SK-MEL-5 (cell line): ENCODE measurements at regions not wholly inside any gene's neighbourhood (a gene's known extent, or its start where the extent isn't known, plus 50 kb on each side); places are given as distances from the start of the nearest gene placed in this dataset.
"Not testable (repeated sequence)": the region's sequence is repeated elsewhere in the genome, so short reads cannot be mapped to it uniquely, and the experiment has no call there.

Experiments
- DNase-seq: peaks from one replicate; pipeline ENCODE4 v3.0.0-alpha.2; 2016; ENCODE audit warnings: low read depth, low spot score
- in situ Hi-C: cut with HindIII; loops from 2 replicates; pipeline ENCODE4 v1.10.0; 2016; ENCODE audit warnings: low sequenced_read_pairs, high pct_unique_total_duplicates, low pct_unique_long_range_greater_than_20kb

DNA sequence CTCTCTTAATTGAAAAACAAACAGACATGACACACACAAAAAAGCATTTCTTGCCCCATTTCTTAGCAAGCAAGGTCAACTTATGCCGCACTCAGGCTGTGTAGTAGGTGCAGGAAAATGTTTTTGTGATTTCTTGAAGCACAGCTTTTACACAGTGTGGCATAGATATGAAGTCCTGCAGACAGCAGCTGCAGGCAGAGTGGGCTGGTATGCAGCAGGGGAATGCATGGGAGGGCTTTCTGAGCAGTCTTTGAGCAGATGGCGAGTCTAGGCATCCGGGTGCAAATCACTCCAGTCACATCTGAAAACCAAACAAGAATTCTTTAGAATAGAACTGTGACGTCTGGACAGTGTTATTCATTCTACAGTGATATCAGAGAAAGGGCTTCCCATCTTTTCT lies 87.5 kb downstream of the BLID start:
- no peak for DNase-seq
- in situ Hi-C loops: no loop called here

DNA sequence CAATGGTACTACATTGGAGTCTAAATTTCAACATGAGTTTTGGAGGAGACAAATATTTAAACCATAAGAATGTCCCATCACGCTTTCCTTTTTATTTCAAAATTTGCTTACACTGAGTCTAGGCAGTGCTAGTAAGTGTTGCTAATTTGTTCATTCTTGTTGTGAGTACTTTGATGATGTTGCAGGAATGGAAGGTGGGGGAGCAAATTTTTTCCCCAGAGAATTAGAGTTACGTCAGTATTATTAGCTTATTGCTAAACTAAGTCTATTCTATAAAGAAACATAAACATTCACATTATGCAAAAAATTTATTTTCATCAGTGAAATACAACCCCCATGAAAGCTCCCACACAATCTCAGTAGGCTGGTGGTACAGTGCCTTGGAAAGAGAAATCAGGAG lies 88.0 kb downstream of the BLID start:
- no peak for DNase-seq
- in situ Hi-C loops: no loop called here

DNA sequence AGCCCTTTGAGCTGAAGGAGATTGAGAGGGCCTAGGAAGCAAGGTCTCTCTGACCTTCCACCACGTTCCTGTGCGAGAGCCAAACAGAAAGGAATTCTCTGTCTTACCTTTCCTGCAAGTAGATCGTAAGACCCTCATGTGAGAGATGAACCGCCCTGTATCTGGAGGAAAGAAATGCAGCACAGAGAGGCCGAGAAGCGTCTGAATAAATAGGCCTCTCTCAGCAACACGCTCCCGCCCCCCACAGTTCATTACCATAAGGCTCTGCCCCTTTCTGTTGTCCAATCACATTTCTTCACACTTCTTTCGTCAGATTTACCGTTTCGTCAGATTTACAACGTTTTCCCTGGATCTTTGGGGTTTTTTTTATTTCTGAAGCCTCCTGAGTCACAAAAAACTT lies 90.3 kb downstream of the BLID start:
- in situ Hi-C loops: no loop called here
- DNase-seq: no peak

- no peak for DNase-seq
- in situ Hi-C loops: no loop called here
Measured at GRCh38 chr11:122024278-122024677, 91.7 kb downstream of the BLID start.

- in situ Hi-C loops: no loop called here
- no peak for DNase-seq
Measured at GRCh38 chr11:122023614-122024250, 92.3 kb downstream of the BLID start.

- no peak for DNase-seq
- in situ Hi-C loops: no loop called here
Measured at GRCh38 chr11:122022646-122023045, 93.4 kb downstream of the BLID start.

- peak; percentile 27 for DNase-seq
- in situ Hi-C loops: no loop called here
Measured at GRCh38 chr11:122020902-122021301, 95.1 kb downstream of the BLID start.

GRCh38 chr11:122019908-122020694 lies 95.9 kb downstream of the BLID start:
- DNase-seq: no peak
- in situ Hi-C loops: no loop called here

DNA sequence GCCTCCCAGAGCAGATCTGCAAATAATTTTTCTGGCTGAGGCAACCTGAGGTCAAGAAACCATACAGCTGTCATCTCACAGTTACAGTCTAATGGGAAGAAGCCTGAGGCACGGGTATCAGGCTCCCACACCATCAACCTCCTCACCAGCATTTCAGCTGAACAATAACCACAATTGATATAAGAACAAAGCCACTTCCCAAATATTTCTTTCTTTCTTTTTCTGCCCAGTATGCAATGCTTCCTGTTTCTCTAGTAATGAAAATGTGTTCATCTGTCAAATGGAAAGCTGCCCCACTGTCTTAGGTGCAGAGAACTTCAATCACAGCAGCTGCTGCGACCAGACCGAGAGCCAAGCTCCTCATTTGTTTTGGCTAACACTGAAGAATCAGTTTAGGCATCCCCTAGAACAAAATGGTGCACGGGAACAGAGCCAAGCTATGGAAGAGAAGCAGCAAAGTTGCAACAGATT lies 108.4 kb downstream of the BLID start:
- peak; percentile 42 for DNase-seq
- in situ Hi-C loops: no loop called here

DNA sequence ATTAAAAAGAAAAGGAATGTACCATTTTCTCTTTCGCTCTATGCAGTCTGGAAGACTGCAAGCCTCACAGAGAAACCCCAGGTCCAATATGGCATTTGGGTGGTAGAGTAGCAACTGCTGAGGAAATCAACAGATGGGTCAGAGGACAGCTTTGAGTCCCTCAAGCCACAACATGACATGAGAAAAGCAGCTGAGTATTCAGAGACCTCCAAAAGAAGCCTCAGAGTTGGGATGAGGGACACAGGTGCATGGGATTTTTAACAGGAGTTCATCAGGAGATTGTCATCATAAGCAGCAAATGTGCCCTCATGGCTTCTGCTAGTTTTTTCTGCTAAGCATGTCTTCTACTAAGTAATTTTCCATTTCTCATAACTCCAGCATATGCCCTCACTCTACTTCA lies 111.6 kb downstream of the BLID start:
- in situ Hi-C loops: no loop called here
- no peak for DNase-seq

- in situ Hi-C loops: no loop called here
- DNase-seq: no peak
Measured at GRCh38 chr11:122002926-122003325, 113.1 kb downstream of the BLID start.

DNA sequence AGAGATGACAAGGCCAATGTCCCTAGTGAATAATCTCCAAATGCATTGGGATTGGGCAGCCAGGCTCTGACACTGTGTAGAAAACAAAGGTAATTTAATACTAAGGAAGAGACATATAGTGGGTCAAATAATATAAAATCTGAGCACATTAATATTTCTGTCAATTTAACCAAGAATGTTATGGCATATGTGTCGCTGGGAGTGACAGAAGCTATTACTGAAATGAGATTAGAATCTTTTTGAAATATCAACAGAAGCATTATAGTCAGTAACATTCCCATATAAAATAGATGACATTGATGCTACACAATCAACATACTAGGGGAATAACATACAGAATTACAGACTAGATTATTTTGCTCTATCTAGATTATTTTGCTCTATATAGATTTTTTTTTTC lies 114.0 kb downstream of the BLID start:
- DNase-seq: no peak
- in situ Hi-C loops: no loop called here

- in situ Hi-C loops: no loop called here
- DNase-seq: peak; percentile 15
Measured at GRCh38 chr11:121999651-122000050, 116.4 kb downstream of the BLID start.

- in situ Hi-C loops: no loop called here
- DNase-seq: no peak
Measured at GRCh38 chr11:121996574-121996973, 119.4 kb downstream of the BLID start.

- no peak for DNase-seq
- in situ Hi-C loops: no loop called here
Measured at GRCh38 chr11:121983901-121984300, 132.1 kb downstream of the BLID start.

- DNase-seq, in situ Hi-C loops: not testable (repeated sequence)
Measured at GRCh38 chr11:121977914-121978313, 138.1 kb downstream of the BLID start.

GRCh38 chr11:121968638-121969037 lies 147.4 kb downstream of the BLID start:
- in situ Hi-C loops: no loop called here
- DNase-seq: no peak

- peak; percentile 98 for DNase-seq
- in situ Hi-C loops: no loop called here
Measured at GRCh38 chr11:121967131-121967704, 148.8 kb downstream of the BLID start.

- in situ Hi-C loops: no loop called here
- no peak for DNase-seq
Measured at GRCh38 chr11:121965330-121965729, 150.7 kb downstream of the BLID start.
